ENCODE measurements at regions not wholly inside any gene's neighbourhood (a gene's known extent, or its start where the extent isn't known, plus 50 kb on each side); places are given as distances from the start of the nearest gene placed in this dataset.

- TF ChIP-seq POLR2AphosphoS5 (IDR thresholded peaks at IDR 0.05) (no peak), CTCF (IDR thresholded peaks at IDR 0.05) (no peak), POLR2A (IDR thresholded peaks at IDR 0.05) (no peak)
Observed at GRCh38 chr14:80388980-80389711, 177.8 kb upstream of the DIO2 start.

Measured in breast epithelium (tissue), 3 donors.